ENCODE measurements at regions not wholly inside any gene's neighbourhood (a gene's known extent, or its start where the extent isn't known, plus 50 kb on each side); places are given as distances from the start of the nearest gene placed in this dataset.

GRCh38 chr10:100655760-100656421 lies 89.5 kb upstream of the PAX2 start:
- Histone ChIP-seq H3K36me3 (ENCODE audit: low read depth) (no peaks in the 10 kb centered on the region), H3K27me3 (ENCODE audit: insufficient read depth, poor library complexity, severe bottlenecking) (peaks cover 80% of the 10 kb centered on the region), H3K4me1 (ENCODE audit: insufficient read depth, poor library complexity, severe bottlenecking) (no peaks in the 10 kb centered on the region), H3K9me3 (ENCODE audit: severe bottlenecking) (no peaks in the 10 kb centered on the region), H3K4me3 (ENCODE audit: severe bottlenecking) (no peak overlapping the region), H3K27ac (ENCODE audit: poor library complexity, severe bottlenecking) (no peak overlapping the region)
- ATAC-seq (ENCODE audit: low read depth) (peak; percentile 28; the same call in 2 of the 3 replicates), DNase-seq (ENCODE audit: low spot score) (no peak)
- no peak for TF ChIP-seq CTCF (IDR thresholded peaks at IDR 0.05; ENCODE audit: poor library complexity, severe bottlenecking)

DNA sequence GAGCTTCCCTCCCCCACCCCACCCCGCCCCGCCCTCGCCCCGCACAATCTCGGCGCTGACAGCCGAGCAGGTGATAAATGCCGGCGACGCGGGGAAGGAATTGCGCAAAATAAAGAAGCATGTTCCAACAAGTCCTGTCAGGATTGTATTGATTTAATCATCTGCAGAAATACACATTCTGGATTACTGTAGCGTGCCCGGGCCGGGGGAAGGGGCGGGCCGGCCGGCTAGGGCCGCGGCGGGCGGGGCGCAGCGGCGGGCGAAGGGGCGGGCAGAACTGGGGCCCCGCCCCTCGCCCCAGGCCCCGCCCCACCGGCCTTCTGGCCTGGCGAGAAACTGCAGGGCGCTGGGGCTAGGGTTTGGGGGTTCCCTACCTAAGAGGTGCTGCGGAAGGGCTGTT lies 88.9 kb upstream of the PAX2 start:
- ATAC-seq (ENCODE audit: low read depth) (peak; percentile 85), DNase-seq (ENCODE audit: low spot score) (no peak)
- Histone ChIP-seq H3K4me3 (ENCODE audit: severe bottlenecking) (no peak overlapping the region), H3K27me3 (ENCODE audit: insufficient read depth, poor library complexity, severe bottlenecking) (peaks cover 83% of the 10 kb centered on the region), H3K9me3 (ENCODE audit: severe bottlenecking) (no peaks in the 10 kb centered on the region), H3K27ac (ENCODE audit: poor library complexity, severe bottlenecking) (no peak overlapping the region), H3K36me3 (ENCODE audit: low read depth) (no peaks in the 10 kb centered on the region), H3K4me1 (ENCODE audit: insufficient read depth, poor library complexity, severe bottlenecking) (no peaks in the 10 kb centered on the region)
- TF ChIP-seq CTCF (IDR thresholded peaks at IDR 0.05; ENCODE audit: poor library complexity, severe bottlenecking) = no peak

GRCh38 chr10:100658269-100658668 lies 87.1 kb upstream of the PAX2 start:
- Histone ChIP-seq H3K27ac (ENCODE audit: poor library complexity, severe bottlenecking) (no peak overlapping the region), H3K36me3 (ENCODE audit: low read depth) (no peaks in the 10 kb centered on the region), H3K27me3 (ENCODE audit: insufficient read depth, poor library complexity, severe bottlenecking) (peaks cover 70% of the 10 kb centered on the region), H3K4me1 (ENCODE audit: insufficient read depth, poor library complexity, severe bottlenecking) (no peaks in the 10 kb centered on the region), H3K4me3 (ENCODE audit: severe bottlenecking) (no peak overlapping the region), H3K9me3 (ENCODE audit: severe bottlenecking) (no peaks in the 10 kb centered on the region)
- ATAC-seq (ENCODE audit: low read depth) (no peak), DNase-seq (ENCODE audit: low spot score) (no peak)
- TF ChIP-seq CTCF (IDR thresholded peaks at IDR 0.05; ENCODE audit: poor library complexity, severe bottlenecking) = no peak

- no peak for TF ChIP-seq CTCF (IDR thresholded peaks at IDR 0.05; ENCODE audit: poor library complexity, severe bottlenecking)
- H3K9me3 ChIP-seq (ENCODE audit: severe bottlenecking) = no peaks in the 10 kb centered on the region
- H3K4me1 ChIP-seq (ENCODE audit: insufficient read depth, poor library complexity, severe bottlenecking) = no peaks in the 10 kb centered on the region
- peaks cover 59% of the 10 kb centered on the region for H3K27me3 ChIP-seq (ENCODE audit: insufficient read depth, poor library complexity, severe bottlenecking)
- H3K27ac ChIP-seq (ENCODE audit: poor library complexity, severe bottlenecking) = no peak overlapping the region
- no peak for ATAC-seq (ENCODE audit: low read depth)
- DNase-seq (ENCODE audit: low spot score) = no peak
- no peaks in the 10 kb centered on the region for H3K36me3 ChIP-seq (ENCODE audit: low read depth)
- no peak overlapping the region for H3K4me3 ChIP-seq (ENCODE audit: severe bottlenecking)
Observed at GRCh38 chr10:100659361-100660098, 85.9 kb upstream of the PAX2 start.

DNA sequence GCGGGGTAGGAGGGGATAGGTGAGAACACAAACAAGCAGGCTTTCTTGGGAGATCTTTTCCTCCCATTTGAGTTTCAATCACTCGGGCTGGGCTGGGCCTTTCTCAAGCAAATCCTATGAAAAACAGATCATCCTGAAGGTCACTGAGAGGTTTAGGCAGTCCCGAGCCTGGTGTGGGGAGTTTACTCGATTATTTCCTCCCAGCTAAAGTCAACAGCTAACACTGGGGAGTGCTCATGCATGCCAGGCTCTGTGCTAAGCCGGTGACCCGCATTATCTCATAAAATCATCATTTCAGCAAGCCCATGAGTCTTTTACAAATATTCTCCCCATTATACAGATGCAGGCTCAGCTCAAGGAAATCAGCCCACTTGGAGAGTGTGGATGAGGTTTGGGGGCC lies 85.0 kb upstream of the PAX2 start:
- no peak overlapping the region for H3K27ac ChIP-seq (ENCODE audit: poor library complexity, severe bottlenecking)
- no peak for TF ChIP-seq CTCF (IDR thresholded peaks at IDR 0.05; ENCODE audit: poor library complexity, severe bottlenecking)
- no peaks in the 10 kb centered on the region for H3K4me1 ChIP-seq (ENCODE audit: insufficient read depth, poor library complexity, severe bottlenecking)
- no peaks in the 10 kb centered on the region for H3K36me3 ChIP-seq (ENCODE audit: low read depth)
- ATAC-seq (ENCODE audit: low read depth) = no peak
- no peaks in the 10 kb centered on the region for H3K9me3 ChIP-seq (ENCODE audit: severe bottlenecking)
- no peak overlapping the region for H3K4me3 ChIP-seq (ENCODE audit: severe bottlenecking)
- no peak for DNase-seq (ENCODE audit: low spot score)
- peaks cover 51% of the 10 kb centered on the region for H3K27me3 ChIP-seq (ENCODE audit: insufficient read depth, poor library complexity, severe bottlenecking)
